CD4-positive, alpha-beta T cell treated with Interleukin-17A for 4 hours (primary cell): ENCODE measurements at regions not wholly inside any gene's neighbourhood (a gene's known extent, or its start where the extent isn't known, plus 50 kb on each side); places are given as distances from the start of the nearest gene placed in this dataset.

Experiments
- DNase-seq: peaks from one replicate; pipeline ENCODE4 v3.0.0-alpha.2; 2020; ENCODE audit warnings: mixed read lengths

DNA sequence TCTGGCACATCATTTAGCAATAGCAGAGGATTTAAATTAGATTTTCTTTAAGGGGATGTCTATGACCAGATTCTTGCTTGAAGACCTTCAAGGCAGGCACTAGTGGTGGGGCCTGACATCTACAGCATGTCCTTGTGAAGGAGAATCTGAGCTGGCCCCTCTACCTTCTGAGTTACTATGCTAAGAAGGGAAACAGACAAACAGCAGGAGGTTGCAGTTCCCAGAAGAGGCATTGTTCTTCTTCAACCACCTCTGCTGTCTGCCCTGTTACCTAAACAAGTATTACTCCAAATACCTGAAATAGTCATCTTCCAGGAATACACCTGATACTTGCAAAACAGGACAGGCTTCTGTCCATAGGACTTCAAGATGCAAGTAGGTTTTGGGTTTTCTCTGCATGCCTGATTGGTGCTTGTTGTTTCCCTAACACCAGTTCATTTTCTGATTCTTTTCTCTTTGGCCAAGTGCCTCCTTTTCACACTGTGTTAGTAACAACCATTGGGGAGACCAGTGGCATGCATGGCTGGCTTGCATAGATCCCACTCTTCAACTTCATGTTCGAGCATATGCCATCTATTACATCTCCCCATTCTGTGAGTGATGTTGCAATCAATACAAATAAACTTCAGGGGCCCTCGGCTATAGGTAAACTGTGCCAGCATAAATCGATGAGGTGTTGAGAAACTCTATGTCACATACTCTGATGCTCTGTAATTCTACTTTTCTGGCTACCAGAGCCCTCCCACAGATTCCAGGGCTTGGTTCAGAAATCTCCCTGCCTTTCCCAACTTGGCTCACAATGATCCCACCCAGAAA, 93.0 kb upstream of the DUSP10 start:
- no peak for DNase-seq

DNA sequence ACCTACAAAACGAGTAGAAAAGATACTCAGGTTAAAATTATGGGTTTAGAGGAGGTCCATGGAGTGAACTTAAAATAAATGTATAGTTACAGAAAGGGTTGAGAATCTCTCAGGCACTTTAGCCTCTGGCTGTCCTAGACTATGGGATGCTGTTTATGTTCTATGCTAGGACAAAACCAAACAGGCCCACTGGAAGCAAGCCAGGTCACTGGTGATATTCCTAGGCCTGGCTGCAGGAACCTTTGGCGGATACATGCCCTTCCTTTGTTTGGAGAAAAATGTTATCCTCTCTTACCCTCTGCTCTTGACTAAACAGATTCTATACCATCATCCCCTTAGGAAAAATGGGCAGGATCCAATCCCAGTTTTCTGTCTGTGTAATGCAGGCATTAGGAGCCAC, 90.7 kb upstream of the DUSP10 start:
- DNase-seq, result no peak

DNA sequence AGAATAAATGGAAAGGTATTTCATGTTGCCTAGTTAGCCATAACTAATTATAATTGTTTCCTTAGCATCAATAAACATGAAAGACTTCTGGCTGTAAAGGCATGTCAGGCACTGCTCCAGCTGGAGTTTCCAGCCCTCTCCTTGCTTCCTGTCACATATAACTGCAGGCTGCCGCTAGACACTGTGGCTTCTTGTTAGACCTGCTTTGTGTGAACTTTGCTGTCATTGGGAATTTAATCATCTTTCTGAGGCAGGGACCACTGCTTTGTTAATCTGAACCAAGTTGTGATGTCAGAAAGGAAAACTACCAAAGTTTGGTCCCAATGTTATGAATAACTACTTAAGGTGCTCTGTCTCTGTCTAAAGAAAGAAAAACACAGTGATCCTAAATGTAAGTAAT, 90.3 kb upstream of the DUSP10 start:
- DNase-seq, result no peak

DNA sequence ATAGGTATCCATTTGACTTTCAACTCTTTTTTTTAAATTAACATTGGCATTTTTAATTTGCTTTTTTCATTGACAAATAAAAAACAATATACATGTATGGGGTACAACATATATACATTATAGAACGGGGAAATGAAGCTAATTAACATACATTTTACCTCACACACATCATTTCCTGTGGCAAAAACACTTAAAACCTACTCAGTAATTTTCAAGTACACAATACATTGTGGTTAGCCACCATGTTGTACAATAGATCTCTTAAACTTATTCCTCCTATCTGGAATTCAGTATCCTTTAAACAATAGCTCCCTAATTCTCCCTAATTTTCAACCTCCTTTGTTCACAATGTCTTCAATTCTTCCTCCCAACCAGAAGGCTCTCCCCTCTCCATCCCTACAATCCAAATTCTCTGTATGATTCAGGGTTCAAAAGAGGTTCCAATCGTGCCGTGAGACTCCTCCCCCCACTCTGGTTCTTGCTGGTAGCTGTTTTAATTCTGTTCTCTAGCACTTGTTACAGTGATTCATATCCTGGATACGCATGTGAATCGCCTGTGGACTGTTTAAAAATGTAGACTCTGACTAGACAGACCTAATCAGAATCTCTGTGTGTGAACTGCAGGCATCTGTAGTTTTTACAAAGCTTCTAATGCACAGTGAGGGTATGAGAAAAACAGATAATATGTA, 87.6 kb upstream of the DUSP10 start:
- DNase-seq, result peak; percentile 51

DNA sequence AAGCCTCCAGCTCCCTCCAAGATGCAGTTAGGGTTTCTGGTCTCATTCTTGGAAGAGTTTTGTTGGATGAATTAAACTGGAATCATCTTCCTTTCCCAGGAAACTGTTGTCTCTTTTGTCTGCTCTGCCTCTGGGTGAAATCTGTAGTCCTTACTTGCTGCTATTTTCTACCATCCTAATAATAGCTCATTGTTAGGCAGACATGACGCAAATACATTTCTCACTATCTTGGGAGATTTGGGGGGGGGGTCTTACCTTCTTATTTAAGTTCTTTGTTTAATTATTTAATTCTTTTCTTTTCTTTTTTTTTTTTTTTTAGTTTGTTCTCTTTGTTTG, 85.4 kb upstream of the DUSP10 start:
- no peak for DNase-seq

DNA sequence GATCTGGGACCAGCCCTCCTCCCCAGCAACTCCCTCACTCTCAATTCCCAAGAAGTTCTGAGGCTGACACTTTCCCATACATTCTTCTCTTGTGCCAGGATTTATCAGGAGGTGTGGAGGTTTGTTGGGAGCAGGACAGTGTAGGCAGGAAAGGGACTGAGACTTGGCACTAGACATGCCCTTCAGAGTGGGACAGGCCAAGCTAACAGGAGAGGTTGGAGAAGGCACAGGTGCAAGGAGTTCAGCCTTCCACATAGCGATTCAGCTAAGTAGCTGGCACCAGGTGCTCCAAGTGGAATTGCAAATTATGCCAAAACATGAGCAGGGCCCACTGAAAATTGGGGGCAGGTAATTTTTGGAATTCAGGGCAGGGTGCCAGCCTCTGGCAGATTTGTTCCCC, 83.0 kb upstream of the DUSP10 start:
- DNase-seq, result no peak

DNA sequence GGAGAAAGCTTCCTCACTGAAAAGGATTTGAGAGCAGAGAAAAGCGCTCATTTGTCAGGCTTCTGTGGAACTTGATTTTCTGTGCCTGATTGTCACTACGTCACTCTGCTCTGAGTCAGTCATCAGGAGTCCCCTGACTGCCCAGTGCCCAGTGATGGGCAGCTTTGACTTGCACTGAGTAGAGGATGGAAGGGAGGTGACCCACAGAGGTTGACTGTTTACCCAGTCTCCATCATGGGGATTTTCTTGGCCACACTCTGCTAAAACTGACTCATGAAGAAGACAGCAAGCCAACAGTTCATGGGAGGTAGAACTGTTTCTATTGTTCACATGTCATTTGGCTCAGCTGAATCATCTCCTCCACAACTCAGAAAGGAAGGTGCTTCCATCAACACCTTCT, 82.1 kb upstream of the DUSP10 start:
- DNase-seq, result no peak

DNA sequence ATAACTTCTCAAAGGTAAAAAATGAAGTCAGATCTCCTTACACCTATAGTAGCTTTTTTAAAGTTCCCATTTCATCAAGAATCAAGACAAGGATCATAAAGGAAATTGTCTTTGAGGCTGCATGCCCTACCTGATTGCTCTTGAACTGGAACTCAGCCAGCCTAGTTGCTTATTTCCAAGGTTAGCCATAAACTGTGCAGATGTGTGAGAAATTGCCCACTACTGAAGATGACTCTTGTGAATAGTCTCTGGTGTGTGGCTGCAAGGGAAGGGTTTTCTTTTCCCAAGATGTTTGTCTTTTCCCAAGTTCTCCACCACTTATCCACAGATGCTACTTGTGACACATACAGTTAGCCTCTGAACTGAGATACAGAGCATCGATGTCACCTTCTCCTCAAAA, 81.7 kb upstream of the DUSP10 start:
- DNase-seq, result no peak

DNA sequence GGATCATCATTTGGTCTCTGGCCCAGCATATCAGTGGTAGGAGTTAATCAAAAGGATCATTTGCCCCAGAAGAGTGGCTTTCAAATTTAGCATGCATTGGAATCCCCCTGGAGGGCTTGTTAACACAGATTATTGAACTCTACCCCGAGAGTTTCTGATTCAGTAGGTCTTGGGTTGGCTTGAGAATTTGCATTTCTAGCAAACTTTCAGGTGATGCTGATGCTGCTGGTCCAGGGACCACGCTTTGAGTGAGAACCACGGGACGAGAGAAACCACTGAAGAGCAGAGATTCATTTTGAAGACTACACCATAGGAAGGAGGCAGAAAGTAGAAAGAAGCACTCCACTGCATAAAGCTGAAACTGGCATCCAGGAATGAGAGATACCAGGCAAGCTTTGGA, 81.3 kb upstream of the DUSP10 start:
- no peak for DNase-seq

DNA sequence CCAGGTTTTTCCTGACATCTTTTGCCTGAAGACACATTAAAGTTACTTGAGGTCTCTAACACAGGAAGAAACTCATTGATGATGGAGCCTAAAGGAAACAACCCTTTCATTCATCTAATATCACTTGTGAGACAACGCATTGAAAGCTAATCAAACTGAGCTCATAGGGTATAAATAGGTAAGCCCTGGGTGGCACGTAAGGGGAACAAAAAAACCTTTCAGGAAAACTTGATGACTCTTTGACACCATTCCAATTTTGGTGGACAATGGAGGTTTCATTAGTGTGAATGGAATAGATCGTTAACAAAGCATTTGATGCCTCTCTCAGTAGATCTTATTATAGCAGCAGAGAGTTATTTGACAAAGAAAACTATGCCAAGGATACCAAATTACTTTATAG, 80.7 kb upstream of the DUSP10 start:
- no peak for DNase-seq

DNA sequence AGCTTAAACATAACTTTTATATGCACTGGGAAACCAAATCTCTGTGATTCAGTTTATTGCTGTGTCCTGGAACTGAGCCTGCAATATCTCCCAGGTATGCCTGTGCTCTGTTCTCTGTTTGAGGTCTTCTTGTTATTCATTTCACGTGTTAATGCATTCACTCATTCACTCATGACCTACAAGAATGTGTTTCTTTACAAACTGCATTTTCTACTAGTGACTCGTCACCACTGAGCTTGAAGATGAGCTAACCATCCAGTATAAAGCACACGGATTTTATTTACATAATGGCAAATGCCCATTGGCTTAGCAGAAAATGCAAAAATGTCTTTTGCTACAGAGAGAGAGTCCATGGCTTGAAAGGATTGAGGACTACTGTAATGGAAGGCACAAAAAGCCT, 75.0 kb upstream of the DUSP10 start:
- no peak for DNase-seq

DNA sequence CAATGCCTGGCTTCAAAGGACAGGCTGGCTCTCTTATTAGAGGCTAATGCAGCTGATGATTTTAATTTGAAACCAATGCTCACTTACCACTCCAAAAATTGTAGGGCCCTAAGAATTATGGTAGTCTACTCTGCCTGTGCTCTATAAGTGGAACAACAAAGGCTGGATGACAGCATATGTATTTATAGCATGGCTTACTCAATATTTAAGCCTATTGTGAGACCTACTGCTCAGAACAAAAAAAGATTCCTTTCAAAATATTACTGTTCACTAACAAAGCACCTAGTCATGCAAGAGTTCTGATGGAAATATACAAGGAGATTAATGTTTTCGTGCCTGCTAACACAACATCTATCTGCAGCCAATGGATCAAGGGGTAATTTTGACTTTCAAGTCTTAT, 73.8 kb upstream of the DUSP10 start:
- DNase-seq, result no peak

DNA sequence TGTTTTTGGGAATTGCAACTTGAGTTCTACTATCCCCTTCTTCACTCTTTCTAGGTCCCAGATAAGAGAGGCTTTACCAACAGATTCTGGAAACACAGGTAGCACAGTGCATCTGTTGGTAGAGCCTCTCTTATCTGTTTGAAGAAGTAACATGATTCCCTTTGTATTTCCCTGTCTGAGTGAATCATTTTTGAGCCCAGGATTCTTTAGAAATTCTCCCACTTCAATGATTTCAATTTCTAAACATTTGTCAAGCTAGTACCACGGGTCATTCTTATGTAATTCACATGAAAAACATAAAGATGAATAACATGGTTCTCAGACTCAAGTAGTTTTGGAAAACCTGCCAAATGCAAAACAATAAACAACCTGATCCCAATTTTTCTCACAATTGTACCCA, 72.0 kb upstream of the DUSP10 start:
- no peak for DNase-seq

DNA sequence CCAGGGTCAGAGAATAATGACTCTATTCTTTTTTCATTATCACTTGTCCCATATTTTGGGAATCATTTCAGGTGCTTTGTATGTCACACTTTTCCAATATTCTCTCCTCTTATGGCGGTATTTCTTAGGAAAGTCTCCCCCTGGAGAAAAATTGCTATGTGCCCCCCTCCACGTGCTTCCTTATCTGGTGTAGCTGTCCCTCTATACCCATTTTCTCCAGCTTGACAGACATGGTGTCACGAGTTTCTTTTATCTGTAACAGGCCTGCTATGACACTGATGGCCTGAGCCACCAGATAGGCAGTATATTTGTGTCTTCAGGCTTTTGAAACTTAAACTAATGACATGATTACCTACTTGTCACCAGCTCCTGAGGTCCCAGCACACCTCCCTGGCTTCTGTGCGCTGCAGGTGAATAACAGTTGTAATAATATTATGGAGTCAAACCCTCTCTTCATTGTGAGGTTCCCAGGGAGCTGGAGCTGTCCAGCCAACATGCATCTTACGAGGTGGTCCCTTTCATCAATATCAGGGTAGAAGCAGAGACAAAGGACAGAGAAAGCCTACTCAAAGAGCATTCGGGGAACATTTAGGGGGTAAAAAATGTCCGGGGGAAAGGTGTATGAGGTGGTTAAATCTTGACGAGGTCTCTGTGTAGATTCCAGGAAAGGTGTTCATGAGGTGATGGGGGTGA, 71.2 kb upstream of the DUSP10 start:
- no peak for DNase-seq

DNA sequence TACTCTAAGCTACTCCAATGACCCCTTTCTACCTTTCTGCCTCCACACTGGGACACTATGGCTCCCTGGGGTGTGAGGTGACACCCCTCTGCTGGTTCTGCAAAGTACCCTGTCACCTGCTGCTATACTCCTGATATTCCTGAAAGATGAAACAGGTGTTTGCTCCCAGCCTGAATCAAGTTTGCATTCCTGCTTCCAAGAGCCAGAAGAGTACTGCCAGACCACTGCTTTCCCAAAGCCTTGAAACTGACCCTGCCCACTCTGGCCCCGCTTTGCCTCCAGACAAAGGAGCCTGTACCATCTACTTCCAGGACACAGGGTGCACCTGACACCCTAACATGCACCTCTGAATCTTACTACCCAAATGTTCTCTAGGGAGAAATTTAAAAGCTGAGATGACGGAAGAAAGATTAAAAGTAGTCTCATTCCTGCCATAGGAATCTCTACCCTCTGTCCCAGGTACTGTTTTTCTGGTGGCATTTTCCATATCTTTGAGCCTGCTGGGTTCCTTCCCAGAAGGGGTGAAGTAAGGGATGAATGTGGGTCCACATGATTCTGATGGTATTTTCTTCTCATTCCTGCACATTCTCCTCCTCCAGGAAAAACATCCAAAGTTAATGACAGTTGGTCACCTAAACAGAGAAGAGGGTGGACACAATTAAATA, 70.3 kb upstream of the DUSP10 start:
- no peak for DNase-seq

DNA sequence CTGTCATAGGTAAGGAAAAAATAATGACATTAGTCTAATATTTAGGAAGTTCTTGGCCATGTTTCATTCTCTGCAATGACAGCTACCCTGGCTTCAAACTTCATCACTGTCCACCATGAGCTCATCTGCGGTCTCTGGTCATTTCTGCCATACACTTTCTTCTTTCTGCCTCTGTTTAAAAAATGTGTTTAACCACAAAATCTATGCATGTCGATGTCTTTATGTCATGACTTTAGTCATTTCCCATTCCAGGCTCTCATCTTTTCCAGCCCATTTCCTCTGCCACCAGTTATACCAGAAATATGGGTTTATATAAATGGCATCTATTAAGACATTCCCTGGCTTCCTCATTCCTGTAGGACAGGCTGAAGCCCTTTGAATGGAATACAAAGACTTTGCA, 68.5 kb upstream of the DUSP10 start:
- DNase-seq, result no peak

DNA sequence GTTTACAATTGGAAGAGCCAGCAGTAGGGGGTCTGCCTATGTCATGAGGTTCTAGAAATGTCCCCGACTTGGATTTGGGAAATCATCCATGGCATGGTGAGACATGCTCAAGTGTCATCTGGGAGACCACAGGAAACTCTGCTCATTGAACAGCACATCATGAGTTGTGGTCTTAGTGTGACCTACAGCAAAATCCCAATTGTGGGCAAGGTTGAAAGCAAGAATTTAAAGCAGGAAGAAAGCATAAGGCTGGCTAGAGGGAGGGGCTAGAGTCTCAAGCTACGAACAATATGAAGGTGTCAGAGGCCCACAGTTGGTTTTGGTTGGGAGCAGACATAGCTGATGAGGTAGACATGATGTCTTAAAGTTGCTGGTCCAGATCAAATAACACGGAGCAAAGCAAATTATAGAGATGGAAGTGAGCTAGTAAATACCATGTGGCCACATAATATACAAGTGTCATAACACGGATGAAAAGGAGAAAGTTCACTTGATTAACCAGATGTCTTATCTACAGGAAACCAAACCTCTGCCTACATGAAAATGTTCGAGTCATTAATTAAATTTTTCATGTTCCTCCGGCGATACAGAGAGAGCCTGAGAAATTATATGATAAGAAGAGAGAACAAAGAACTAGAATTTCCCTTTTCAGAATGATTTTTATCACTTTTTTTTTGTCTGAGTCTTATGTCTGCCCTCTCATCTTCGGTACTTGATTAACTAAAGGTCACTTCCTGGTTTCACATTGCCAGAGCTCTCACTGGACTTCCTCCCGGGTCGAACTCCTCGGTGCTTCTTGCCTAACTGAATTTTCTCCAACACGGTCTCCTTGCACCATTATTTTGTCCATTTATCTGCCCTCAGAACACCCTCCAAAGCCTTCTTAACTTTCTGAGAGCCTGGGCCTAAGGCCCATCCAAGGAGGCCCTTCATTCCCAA, 67.5 kb upstream of the DUSP10 start:
- DNase-seq, result no peak

DNA sequence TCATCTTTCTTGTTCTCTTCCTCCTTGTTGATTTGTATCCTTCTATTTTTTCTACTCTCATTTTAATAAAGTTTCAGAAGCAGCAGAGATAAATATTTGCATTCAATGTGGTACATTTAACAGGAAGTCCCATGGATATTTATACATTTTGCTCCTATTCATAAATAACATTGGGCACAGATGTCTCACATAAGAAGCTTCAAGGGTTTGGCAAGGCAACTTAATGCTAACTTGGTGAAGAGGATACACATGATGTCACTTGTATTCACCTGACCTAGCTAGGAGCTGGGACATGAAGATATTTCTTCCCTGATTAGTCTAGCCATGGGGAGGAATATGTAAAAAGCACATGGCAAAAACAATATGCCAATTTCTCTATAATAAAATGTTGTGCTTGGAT, 65.1 kb upstream of the DUSP10 start:
- DNase-seq, result no peak

DNA sequence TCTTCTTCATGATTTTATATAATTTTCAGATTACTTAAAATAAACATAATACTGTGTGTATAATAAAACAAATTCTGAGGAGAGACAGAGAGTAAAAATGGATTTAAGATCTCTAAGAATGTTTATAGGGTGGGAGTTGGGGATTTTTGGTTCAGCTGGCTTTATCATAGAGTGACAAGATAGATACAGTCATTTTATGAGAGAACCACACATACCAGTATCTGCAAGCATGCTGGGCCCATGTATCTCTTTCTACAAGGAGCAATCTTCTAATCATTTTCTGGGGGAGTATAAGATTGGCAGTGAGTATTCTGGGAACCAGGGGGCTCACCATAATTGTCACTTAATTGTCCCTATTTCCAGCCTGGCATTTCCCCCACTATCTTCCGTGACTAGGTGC, 64.3 kb upstream of the DUSP10 start:
- DNase-seq, result no peak

DNA sequence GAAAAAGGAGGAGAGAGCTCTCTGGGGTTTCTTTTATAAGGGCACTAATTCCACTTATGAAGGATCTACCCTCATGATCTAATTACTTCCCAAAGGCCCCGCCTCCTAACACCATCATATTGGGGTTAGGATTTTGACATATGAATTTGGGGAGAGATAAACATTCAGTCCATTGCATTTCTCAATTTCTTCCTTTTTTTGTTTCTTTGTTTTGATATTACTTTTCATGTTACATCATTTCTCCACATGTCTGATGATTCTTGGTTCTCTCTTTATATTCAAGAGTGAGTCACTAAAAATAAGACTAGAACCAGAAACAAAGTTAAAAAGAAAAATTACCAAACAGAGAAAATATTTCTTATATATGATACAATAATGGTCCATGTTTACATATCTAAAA, 63.2 kb upstream of the DUSP10 start:
- DNase-seq, result no peak

DNA sequence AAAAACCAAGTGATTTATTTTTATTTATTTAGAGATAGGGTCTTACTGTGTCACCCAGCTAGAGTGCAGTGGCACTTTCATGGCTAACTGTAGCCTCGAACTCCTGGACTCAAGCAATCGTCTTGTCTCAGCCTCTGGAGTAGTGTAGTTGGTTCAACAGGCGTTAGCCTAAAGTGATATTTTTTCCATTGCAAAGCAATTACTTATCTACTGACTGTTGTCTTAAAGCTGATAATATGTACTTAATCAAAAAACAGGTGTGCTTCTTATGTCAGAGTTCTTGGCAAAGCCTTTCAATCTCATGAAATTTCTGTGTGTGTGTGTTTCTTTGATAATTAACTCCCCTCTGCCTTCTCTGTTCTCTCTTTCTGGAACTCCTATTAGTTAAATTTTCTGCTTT, 62.4 kb upstream of the DUSP10 start:
- DNase-seq, result no peak

DNA sequence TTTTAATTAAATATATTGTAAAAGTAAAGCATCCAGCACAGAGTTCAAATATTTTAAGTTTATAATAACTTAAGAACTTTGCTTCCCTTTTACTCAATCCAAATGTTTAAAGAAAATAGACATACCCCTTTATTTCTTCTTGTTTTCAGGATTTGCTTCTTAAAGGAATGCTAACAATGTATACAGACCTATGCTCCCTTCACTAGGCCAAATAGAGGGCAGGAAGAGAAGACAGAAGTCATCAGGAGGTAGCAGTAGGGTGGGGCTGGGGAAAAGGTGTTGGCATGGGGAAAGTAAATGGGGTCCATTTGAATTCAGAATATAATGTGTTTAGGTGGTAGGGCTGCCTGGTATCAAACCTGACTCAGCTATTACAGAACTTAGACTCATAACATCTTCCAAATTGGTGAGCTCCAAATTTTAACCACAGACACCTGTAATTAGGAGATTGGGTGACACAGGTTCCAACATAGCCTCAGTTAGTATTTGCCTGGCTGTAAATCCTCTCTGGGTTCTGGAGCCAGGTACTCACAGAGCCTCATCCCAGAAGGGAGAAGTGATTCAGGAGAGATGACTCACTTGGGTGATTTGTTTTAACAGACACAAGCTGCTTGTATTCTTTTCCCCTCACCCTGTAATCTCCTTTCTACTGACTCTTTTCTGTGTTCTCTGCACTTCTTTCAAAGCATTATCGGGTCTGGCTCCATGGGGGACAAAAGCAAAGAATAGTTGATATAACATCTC, 60.1 kb upstream of the DUSP10 start:
- no peak for DNase-seq
